GM12878 (cell line): ENCODE measurements at regions not wholly inside any gene's neighbourhood (a gene's known extent, or its start where the extent isn't known, plus 50 kb on each side); places are given as distances from the start of the nearest gene placed in this dataset.

ENCODE experiments used
- ATAC-seq: fragments of 200-7000 bp; cut with Tn5 transposase; 3 replicates; pipeline ENCODE4 v1.9.1; 2020; ENCODE audit warnings: mild to moderate bottlenecking, moderate library complexity
- BruUV-seq: library from RNA; stranded (reverse); fragments of 400-500 nt; replicated peaks from 2 replicates; lab custom pipeline; 2021; lab: Mats Ljungman, UMichigan
- CTCF ChIA-PET: fragments of 300-600 bp; sonication (Branson Sonifier 250); formaldehyde crosslinking; extraction: SDS; loops from one replicate; lab custom pipeline; 2021; ENCODE audit warnings: inconsistent platforms; lab: Yijun Ruan, JAX
- POLR2A ChIA-PET: fragments of 350-600 bp; formaldehyde crosslinking; extraction: SDS; loops from one replicate; lab custom pipeline; 2021; ENCODE audit warnings: inconsistent platforms; lab: Charles Lee
- RAD21 ChIA-PET: fragments of 300-600 bp; sonication (Branson Sonifier 250); formaldehyde crosslinking; loops from one replicate; lab custom pipeline; 2023; ENCODE audit warnings: antibody characterized with exemption; ENCODE audit not compliant: unreplicated experiment; lab: Charles Lee
- SMC1A ChIA-PET: fragments of 300-600 bp; sonication (Branson Sonifier 250); formaldehyde crosslinking; loops from one replicate; lab custom pipeline; 2023; ENCODE audit not compliant: unreplicated experiment, uncharacterized antibody; lab: Charles Lee
- DNase-seq: peaks from one replicate; pipeline ENCODE4 v3.0.0-alpha.2; 2011; ENCODE audit warnings: low read depth, low spot score
- FAIRE-seq: peaks from 3 replicates; lab custom pipeline; 2011; peaks lifted over from hg19 to GRCh38; lab: Jason Lieb, UNC
- H2AFZ ChIP-seq: 2 replicates; pipeline ENCODE4 v1.6.0; 2011; ENCODE audit warnings: low read depth, low read length, control low read depth; ENCODE audit not compliant: control insufficient read depth
- H3K27ac ChIP-seq: 2 replicates; pipeline ENCODE4 v1.5.1; 2011; ENCODE audit warnings: control low read depth; ENCODE audit not compliant: control insufficient read depth, insufficient read depth
- H3K27me3 ChIP-seq, 2 experiments: replicated peaks in 1 of 2; 2 replicates each; pipeline versions ENCODE4 v1.6.0 to v1.6.1; 2011; ENCODE audit warnings: low read length in 1 of 2; ENCODE audit not compliant: control insufficient read depth in 2 of 2, insufficient read depth in 2 of 2
- H3K36me3 ChIP-seq, 2 experiments: 2 replicates each; pipeline ENCODE4 v1.5.1; 2011; ENCODE audit warnings: low read length in 1 of 2; ENCODE audit not compliant: control insufficient read depth in 2 of 2, insufficient read depth in 2 of 2
- H3K4me1 ChIP-seq: 2 replicates; pipeline ENCODE4 v1.6.1; 2011; ENCODE audit warnings: mild to moderate bottlenecking, low read length, moderate library complexity, mixed read lengths; ENCODE audit not compliant: control insufficient read depth, insufficient read depth
- H3K4me2 ChIP-seq: 2 replicates; pipeline ENCODE4 v1.6.0; 2011; ENCODE audit warnings: control low read depth; ENCODE audit not compliant: control insufficient read depth, insufficient read depth
- H3K4me3 ChIP-seq: fragments of 200-600 bp; sonication (generic); 2 replicates; pipeline ENCODE4 v1.5.1; 2016
- H3K79me2 ChIP-seq: 2 replicates; pipeline ENCODE4 v1.6.0; 2011; ENCODE audit warnings: low read length; ENCODE audit not compliant: control insufficient read depth, insufficient read depth
- H3K9ac ChIP-seq: 2 replicates; pipeline ENCODE4 v1.8.0; 2011; ENCODE audit warnings: low read length, control low read depth, mixed read lengths; ENCODE audit not compliant: control insufficient read depth, insufficient read depth
- H3K9me3 ChIP-seq: replicated peaks from 3 replicates; pipeline ENCODE4 v1.5.1; 2011; ENCODE audit warnings: mild to moderate bottlenecking, low read length; ENCODE audit not compliant: control insufficient read depth, insufficient read depth
- H4K20me1 ChIP-seq: 2 replicates; pipeline ENCODE4 v1.6.0; 2011; ENCODE audit not compliant: control insufficient read depth, insufficient read depth
- ATF2 ChIP-seq: IDR thresholded peaks from 2 replicates; pipeline ENCODE4 v1.6.1; 2012; ENCODE audit warnings: low read length, inconsistent platforms
- BHLHE40 ChIP-seq, 2 experiments: fragments of 450-650 bp in 1 of 2; IDR thresholded peaks; 2 replicates each; pipeline ENCODE4 v1.6.1; 2011 to 2017; ENCODE audit warnings: low read depth in 2 of 2, borderline replicate concordance in 1 of 2, improper control_type of control experiment in 1 of 2, low read length in 1 of 2, mild to moderate bottlenecking in 1 of 2
- CBFB ChIP-seq: IDR thresholded peaks from 2 replicates; pipeline ENCODE4 v1.6.1; 2016; ENCODE audit warnings: antibody characterized with exemption, low read depth
- CHD1 ChIP-seq: IDR thresholded peaks from 2 replicates; pipeline ENCODE4 v1.6.1; 2012; ENCODE audit warnings: low read depth, low read length, improper control_type of control experiment
- DPF2 ChIP-seq: fragments of 450-650 bp; IDR thresholded peaks from 2 replicates; pipeline ENCODE4 v1.6.1; 2017; ENCODE audit warnings: mild to moderate bottlenecking
- FOXM1 ChIP-seq: IDR thresholded peaks from 2 replicates; pipeline ENCODE4 v1.6.1; 2012; ENCODE audit warnings: low read depth, mild to moderate bottlenecking, inconsistent platforms, low read length, moderate library complexity
- IRF3 ChIP-seq: fragments of 450-650 bp; IDR thresholded peaks from 2 replicates; pipeline ENCODE4 v1.6.1; 2014; ENCODE audit warnings: mild to moderate bottlenecking
- KDM1A ChIP-seq: fragments of 200-600 bp; sonication (generic); IDR thresholded peaks from 2 replicates; pipeline ENCODE4 v1.6.1; 2016; ENCODE audit warnings: borderline replicate concordance
- MYC ChIP-seq: IDR thresholded peaks from 2 replicates; pipeline ENCODE4 v1.6.1; 2011; ENCODE audit warnings: mild to moderate bottlenecking, low read length, moderate library complexity, inconsistent platforms; ENCODE audit not compliant: insufficient read depth, insufficient replicate concordance, insufficient read length, severe bottlenecking
- NFIC ChIP-seq: IDR thresholded peaks from 2 replicates; pipeline ENCODE4 v1.6.1; 2012; ENCODE audit warnings: low read depth, mild to moderate bottlenecking, inconsistent platforms, low read length, moderate library complexity
- RAD51 ChIP-seq: fragments of 450-650 bp; IDR thresholded peaks from 2 replicates; pipeline ENCODE4 v1.6.1; 2016; ENCODE audit warnings: moderate library complexity, mild to moderate bottlenecking, inconsistent platforms
- REST ChIP-seq: IDR thresholded peaks from 2 replicates; pipeline ENCODE4 v1.6.1; 2012; ENCODE audit warnings: mild to moderate bottlenecking, low read depth, low read length
- SMARCA5 ChIP-seq: fragments of 450-650 bp; IDR thresholded peaks from 2 replicates; pipeline ENCODE4 v1.6.1; 2017; ENCODE audit warnings: mild to moderate bottlenecking
- ZNF217 ChIP-seq: fragments of 450-650 bp; IDR thresholded peaks from 2 replicates; pipeline ENCODE4 v1.6.1; 2017; ENCODE audit warnings: antibody characterized with exemption, mild to moderate bottlenecking
- ZNF687 ChIP-seq: fragments of 450-650 bp; IDR thresholded peaks from 2 replicates; pipeline ENCODE4 v1.6.1; 2017; ENCODE audit warnings: mild to moderate bottlenecking, moderate library complexity
- WGBS: methylation state at CpG from one replicate; pipeline ENCODE4 v1.1.6; 2016; ENCODE audit warnings: low lambda C conversion rate; ENCODE audit not compliant: insufficient replicate concordance, insufficient coverage; ENCODE audit errors: missing lambda C conversion rate; 5-methylcytosine and 5-hydroxymethylcytosine counted together
- in situ Hi-C: fragments of 300-500 bp; cut with MboI; formaldehyde crosslinking; loops from 9 replicates; pipeline ENCODE4 v1.14.3; 2018; ENCODE audit warnings: mixed read lengths
- intact Hi-C: fragments of 100-400 bp; cut with micrococcal nuclease; formaldehyde crosslinking; loops from one replicate; pipeline ENCODE4 v1.14.2; 2022; ENCODE audit not compliant: unreplicated experiment

GRCh38 chr22:47995264-47995627, 1232.8 kb downstream of the TBC1D22A start:
- Histone ChIP-seq H3K4me1 (no peaks in the 10 kb centered on the region), H3K79me2 (no peaks in the 10 kb centered on the region), H3K27me3 (no peaks in the 10 kb centered on the region), H3K4me2 (no peak overlapping the region), H2AFZ (no peak overlapping the region), H3K4me3 (no peak overlapping the region), H3K27ac (no peak overlapping the region), H3K36me3 (no peaks in the 10 kb centered on the region), H3K9me3 (no peaks in the 10 kb centered on the region; the same call in 2 of the 3 replicates), H3K9ac (no peak overlapping the region), H4K20me1 (no peaks in the 10 kb centered on the region)
- no peak for ATAC-seq
- WGBS: 69% methylated on average over 17 of the region's 17 CpGs
- POLR2A ChIA-PET: no interaction called here
- RAD21 ChIA-PET: no interaction called here
- CTCF ChIA-PET: no interaction called here
- in situ Hi-C loops: no loop called here
- FAIRE-seq: no peak
- no peak for DNase-seq
- BruUV-seq: no TSS peak
- intact Hi-C loops: no loop called here
- SMC1A ChIA-PET: interaction anchor here (1.2 kb wide), 1 partner anchor 45 kb away, joined by 3 read pairs; no protein-coding TSS in a partner anchor
- TF ChIP-seq SMARCA5: no peak
- no peak for TF ChIP-seq REST
- no peak for TF ChIP-seq BHLHE40 (IDR thresholded peaks at IDR 0.05; ENCODE audit: borderline replicate concordance in 1 of 2, low read depth in 2 of 2, low read length in 1 of 2)
- no peak for TF ChIP-seq MYC
- no peak for TF ChIP-seq KDM1A
- no peak for TF ChIP-seq ZNF217
- TF ChIP-seq CHD1: no peak
- no peak for TF ChIP-seq RAD51
- no peak for TF ChIP-seq DPF2
- TF ChIP-seq ZNF687: no peak
- no peak for TF ChIP-seq ATF2
- no peak for TF ChIP-seq CBFB
- TF ChIP-seq FOXM1: no peak
- TF ChIP-seq NFIC: no peak
- TF ChIP-seq IRF3: no peak
